ENCODE measurements at regions not wholly inside any gene's neighbourhood (a gene's known extent, or its start where the extent isn't known, plus 50 kb on each side); places are given as distances from the start of the nearest gene placed in this dataset.

- no peak for DNase-seq (ENCODE audit: extremely low read depth, low read depth)
- TF ChIP-seq, protein P1, sequence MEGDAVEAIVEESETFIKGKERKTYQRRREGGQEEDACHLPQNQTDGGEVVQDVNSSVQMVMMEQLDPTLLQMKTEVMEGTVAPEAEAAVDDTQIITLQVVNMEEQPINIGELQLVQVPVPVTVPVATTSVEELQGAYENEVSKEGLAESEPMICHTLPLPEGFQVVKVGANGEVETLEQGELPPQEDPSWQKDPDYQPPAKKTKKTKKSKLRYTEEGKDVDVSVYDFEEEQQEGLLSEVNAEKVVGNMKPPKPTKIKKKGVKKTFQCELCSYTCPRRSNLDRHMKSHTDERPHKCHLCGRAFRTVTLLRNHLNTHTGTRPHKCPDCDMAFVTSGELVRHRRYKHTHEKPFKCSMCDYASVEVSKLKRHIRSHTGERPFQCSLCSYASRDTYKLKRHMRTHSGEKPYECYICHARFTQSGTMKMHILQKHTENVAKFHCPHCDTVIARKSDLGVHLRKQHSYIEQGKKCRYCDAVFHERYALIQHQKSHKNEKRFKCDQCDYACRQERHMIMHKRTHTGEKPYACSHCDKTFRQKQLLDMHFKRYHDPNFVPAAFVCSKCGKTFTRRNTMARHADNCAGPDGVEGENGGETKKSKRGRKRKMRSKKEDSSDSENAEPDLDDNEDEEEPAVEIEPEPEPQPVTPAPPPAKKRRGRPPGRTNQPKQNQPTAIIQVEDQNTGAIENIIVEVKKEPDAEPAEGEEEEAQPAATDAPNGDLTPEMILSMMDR (IDR thresholded peaks at IDR 0.05; ENCODE audit: low read depth, low read length): no peak
These were observed 1522.5 kb upstream of the PRMT6 start for GRCh38 chr1:105533996-105534395.

GRCh38 chr1:105544475-105544874, 1512.0 kb upstream of the PRMT6 start:
- TF ChIP-seq, protein P1 (IDR thresholded peaks at IDR 0.05; ENCODE audit: low read depth, low read length): no peak
- DNase-seq (ENCODE audit: extremely low read depth, low read depth): no peak

- DNase-seq (ENCODE audit: extremely low read depth, low read depth): no peak
- TF ChIP-seq, protein P1 (IDR thresholded peaks at IDR 0.05; ENCODE audit: low read depth, low read length): no peak
These were observed 1500.2 kb upstream of the PRMT6 start for GRCh38 chr1:105556266-105556665.

DNA sequence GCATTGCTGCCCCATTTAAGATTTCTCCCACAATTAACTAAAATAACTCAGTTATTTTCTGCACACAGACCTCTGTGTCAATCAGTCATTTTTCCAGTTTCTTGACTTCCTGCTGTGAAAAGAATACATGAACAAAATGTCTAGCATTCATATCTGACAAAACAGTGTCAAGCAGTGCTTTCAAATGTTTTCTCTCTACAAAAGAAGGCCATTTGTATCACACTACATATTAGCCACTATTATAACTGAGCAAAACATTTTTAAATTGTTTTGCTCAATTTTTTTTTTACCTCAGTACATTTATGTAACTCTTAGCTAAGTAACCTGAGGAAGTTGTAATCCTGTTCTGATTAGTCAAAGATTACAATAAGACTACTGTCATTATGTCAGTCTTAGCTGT, 1498.5 kb upstream of the PRMT6 start:
- no peak for DNase-seq (ENCODE audit: extremely low read depth, low read depth)
- TF ChIP-seq, protein P1 (IDR thresholded peaks at IDR 0.05; ENCODE audit: low read depth, low read length): no peak

- no peak for DNase-seq (ENCODE audit: extremely low read depth, low read depth)
- TF ChIP-seq, protein P1 (IDR thresholded peaks at IDR 0.05; ENCODE audit: low read depth, low read length): no peak
These were observed 1491.5 kb upstream of the PRMT6 start for GRCh38 chr1:105565006-105565405.

- no peak for DNase-seq (ENCODE audit: extremely low read depth, low read depth)
- TF ChIP-seq, protein P1 (IDR thresholded peaks at IDR 0.05; ENCODE audit: low read depth, low read length): no peak
These were observed 1470.7 kb upstream of the PRMT6 start for GRCh38 chr1:105585791-105586190.

GRCh38 chr1:105591681-105592080, 1464.8 kb upstream of the PRMT6 start:
- DNase-seq (ENCODE audit: extremely low read depth, low read depth): peak; percentile 7
- TF ChIP-seq, protein P1 (IDR thresholded peaks at IDR 0.05; ENCODE audit: low read depth, low read length): no peak
